8988T (cell line): ENCODE measurements at regions not wholly inside any gene's neighbourhood (a gene's known extent, or its start where the extent isn't known, plus 50 kb on each side); places are given as distances from the start of the nearest gene placed in this dataset.
"Not testable (repeated sequence)": the region's sequence is repeated elsewhere in the genome, so short reads cannot be mapped to it uniquely, and the experiment has no call there.

Source experiments
- DNase-seq: peaks from one replicate; pipeline ENCODE4 v3.0.0; 2011

GRCh38 chr4:153079857-153080391, 124.3 kb upstream of the TRIM2 start:
- DNase-seq: no peak

- no peak for DNase-seq
These were observed 123.2 kb upstream of the TRIM2 start for GRCh38 chr4:153081006-153081580.

GRCh38 chr4:153081693-153082092, 122.5 kb upstream of the TRIM2 start:
- DNase-seq: no peak

GRCh38 chr4:153082322-153083301, 121.6 kb upstream of the TRIM2 start:
- no peak for DNase-seq

GRCh38 chr4:153083447-153083947, 120.7 kb upstream of the TRIM2 start:
- peak; percentile 31 for DNase-seq

GRCh38 chr4:153084224-153084979, 119.8 kb upstream of the TRIM2 start:
- DNase-seq: no peak

- DNase-seq: no peak
These were observed 119.1 kb upstream of the TRIM2 start for GRCh38 chr4:153084980-153085630.

GRCh38 chr4:153087671-153088194, 116.5 kb upstream of the TRIM2 start:
- no peak for DNase-seq

GRCh38 chr4:153089742-153090141, 114.5 kb upstream of the TRIM2 start:
- no peak for DNase-seq

- DNase-seq: no peak
These were observed 114.1 kb upstream of the TRIM2 start for GRCh38 chr4:153090181-153090580.

GRCh38 chr4:153090670-153091385, 113.4 kb upstream of the TRIM2 start:
- DNase-seq: no peak

- no peak for DNase-seq
These were observed 110.8 kb upstream of the TRIM2 start for GRCh38 chr4:153093396-153093795.

GRCh38 chr4:153093802-153094201, 110.4 kb upstream of the TRIM2 start:
- DNase-seq: no peak

- no peak for DNase-seq
These were observed 109.8 kb upstream of the TRIM2 start for GRCh38 chr4:153094435-153094834.

GRCh38 chr4:153095448-153096204, 108.6 kb upstream of the TRIM2 start:
- no peak for DNase-seq

GRCh38 chr4:153096344-153096743, 107.9 kb upstream of the TRIM2 start:
- no peak for DNase-seq

GRCh38 chr4:153098427-153098826, 105.8 kb upstream of the TRIM2 start:
- DNase-seq: no peak

- DNase-seq: no peak
These were observed 104.7 kb upstream of the TRIM2 start for GRCh38 chr4:153099391-153100140.

GRCh38 chr4:153106736-153107135, 97.5 kb upstream of the TRIM2 start:
- DNase-seq: not testable (repeated sequence)

GRCh38 chr4:153107246-153107645, 97.0 kb upstream of the TRIM2 start:
- no peak for DNase-seq
